Esophagus squamous epithelium (tissue), 4 donors: ENCODE measurements at regions not wholly inside any gene's neighbourhood (a gene's known extent, or its start where the extent isn't known, plus 50 kb on each side); places are given as distances from the start of the nearest gene placed in this dataset.

Experiments used
- POLR2A ChIP-seq, 4 donors: fragments of 450-650 bp; IDR thresholded peaks; one replicate each; pipeline ENCODE4 v1.6.1; 2017; ENCODE audit warnings: antibody characterized with exemption in 4 of 4, mild to moderate bottlenecking in 4 of 4, moderate library complexity in 3 of 4
- TF ChIP-seq, protein P1 (sequence below), 6 experiments: fragments of 450-650 bp in 4 of 6; fragments of 200-600 bp in 2 of 6; sonication (generic) in 2 of 6; IDR thresholded peaks; one replicate each; pipeline ENCODE4 v1.5.1; 2016 to 2019; ENCODE audit warnings: antibody characterized with exemption in 6 of 6, mild to moderate bottlenecking in 4 of 6, moderate library complexity in 4 of 6

DNA sequence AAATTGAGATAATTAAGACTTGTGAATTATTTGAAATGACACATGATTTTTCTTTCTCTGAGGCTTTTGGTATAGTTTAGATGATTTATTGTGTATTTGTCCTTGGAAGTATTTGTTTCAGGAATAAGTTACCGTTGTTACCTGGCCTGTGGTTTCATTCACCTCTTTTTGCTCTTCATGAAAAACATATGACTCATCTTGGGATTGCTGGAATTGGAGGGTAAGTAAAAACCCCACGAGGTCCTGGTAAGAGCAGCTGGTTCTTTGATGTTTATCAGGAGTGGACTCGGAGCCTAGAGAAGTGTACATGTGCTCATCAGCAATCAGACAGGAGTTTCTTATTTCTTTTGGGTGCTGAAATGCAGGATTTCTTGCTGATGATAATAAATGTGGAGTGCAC lies 275.3 kb downstream of the PSAT1 start:
- TF ChIP-seq, protein P1, sequence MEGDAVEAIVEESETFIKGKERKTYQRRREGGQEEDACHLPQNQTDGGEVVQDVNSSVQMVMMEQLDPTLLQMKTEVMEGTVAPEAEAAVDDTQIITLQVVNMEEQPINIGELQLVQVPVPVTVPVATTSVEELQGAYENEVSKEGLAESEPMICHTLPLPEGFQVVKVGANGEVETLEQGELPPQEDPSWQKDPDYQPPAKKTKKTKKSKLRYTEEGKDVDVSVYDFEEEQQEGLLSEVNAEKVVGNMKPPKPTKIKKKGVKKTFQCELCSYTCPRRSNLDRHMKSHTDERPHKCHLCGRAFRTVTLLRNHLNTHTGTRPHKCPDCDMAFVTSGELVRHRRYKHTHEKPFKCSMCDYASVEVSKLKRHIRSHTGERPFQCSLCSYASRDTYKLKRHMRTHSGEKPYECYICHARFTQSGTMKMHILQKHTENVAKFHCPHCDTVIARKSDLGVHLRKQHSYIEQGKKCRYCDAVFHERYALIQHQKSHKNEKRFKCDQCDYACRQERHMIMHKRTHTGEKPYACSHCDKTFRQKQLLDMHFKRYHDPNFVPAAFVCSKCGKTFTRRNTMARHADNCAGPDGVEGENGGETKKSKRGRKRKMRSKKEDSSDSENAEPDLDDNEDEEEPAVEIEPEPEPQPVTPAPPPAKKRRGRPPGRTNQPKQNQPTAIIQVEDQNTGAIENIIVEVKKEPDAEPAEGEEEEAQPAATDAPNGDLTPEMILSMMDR (IDR thresholded peaks at IDR 0.05) = no peak
- TF ChIP-seq POLR2A (IDR thresholded peaks at IDR 0.05) = no peak
